ENCODE measurements at regions not wholly inside any gene's neighbourhood (a gene's known extent, or its start where the extent isn't known, plus 50 kb on each side); places are given as distances from the start of the nearest gene placed in this dataset.

DNA sequence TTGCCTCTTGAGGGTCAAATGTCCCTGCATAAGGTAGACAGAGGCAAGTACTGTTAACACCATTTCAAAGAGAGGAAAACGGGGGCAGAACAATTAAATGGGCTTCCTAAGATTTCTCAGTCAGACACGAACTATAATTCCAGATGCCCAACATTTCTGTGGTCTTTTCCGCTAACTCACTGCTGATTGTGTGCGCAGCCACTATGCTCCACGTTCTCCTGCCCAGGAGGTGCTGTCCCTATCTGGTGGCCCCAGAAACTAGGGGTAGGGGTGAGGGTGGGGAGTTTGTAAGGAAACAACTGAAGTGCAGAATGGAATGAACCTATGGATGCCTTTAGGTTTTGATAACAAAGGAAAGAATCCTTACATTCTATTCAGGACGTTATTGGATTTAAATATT, 86.1 kb upstream of the BACH2 start:
- H3K4me1 ChIP-seq, result no peaks in the 10 kb centered on the region
- DNase-seq, result no peak
- Mint-ChIP-seq H3K27ac (ENCODE audit: unreplicated experiment) (no peak overlapping the region), H3K36me3 (ENCODE audit: insufficient read depth, unreplicated experiment) (no peaks in the 10 kb centered on the region), H3K27me3 (ENCODE audit: insufficient read depth, unreplicated experiment) (peaks cover 13% of the 10 kb centered on the region), H3K4me3 (ENCODE audit: unreplicated experiment) (no peak overlapping the region), H3K9me3 (ENCODE audit: unreplicated experiment) (no peaks in the 10 kb centered on the region), H3K4me1 (ENCODE audit: low read depth, unreplicated experiment) (no peaks in the 10 kb centered on the region)
- BruUV-seq (replicated peaks), result no TSS peak
- ChIA-PET POLR2A (no interaction called here), CTCF (no interaction called here)
- TF ChIP-seq, protein P1, sequence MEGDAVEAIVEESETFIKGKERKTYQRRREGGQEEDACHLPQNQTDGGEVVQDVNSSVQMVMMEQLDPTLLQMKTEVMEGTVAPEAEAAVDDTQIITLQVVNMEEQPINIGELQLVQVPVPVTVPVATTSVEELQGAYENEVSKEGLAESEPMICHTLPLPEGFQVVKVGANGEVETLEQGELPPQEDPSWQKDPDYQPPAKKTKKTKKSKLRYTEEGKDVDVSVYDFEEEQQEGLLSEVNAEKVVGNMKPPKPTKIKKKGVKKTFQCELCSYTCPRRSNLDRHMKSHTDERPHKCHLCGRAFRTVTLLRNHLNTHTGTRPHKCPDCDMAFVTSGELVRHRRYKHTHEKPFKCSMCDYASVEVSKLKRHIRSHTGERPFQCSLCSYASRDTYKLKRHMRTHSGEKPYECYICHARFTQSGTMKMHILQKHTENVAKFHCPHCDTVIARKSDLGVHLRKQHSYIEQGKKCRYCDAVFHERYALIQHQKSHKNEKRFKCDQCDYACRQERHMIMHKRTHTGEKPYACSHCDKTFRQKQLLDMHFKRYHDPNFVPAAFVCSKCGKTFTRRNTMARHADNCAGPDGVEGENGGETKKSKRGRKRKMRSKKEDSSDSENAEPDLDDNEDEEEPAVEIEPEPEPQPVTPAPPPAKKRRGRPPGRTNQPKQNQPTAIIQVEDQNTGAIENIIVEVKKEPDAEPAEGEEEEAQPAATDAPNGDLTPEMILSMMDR (IDR thresholded peaks at IDR 0.05; ENCODE audit: insufficient read depth in 1 of 2, low read depth in 1 of 2, low read length in 1 of 2, severe bottlenecking in 1 of 2, unreplicated experiment in 1 of 2), result no peak
- no peaks in the 10 kb centered on the region for H3K9me3 ChIP-seq
- no peak overlapping the region for H3K4me3 ChIP-seq (ENCODE audit: low read depth, low read length)
- H3K27me3 ChIP-seq (replicated peaks; ENCODE audit: control insufficient read depth, insufficient read depth, low read length), result no peaks in the 10 kb centered on the region; the same call in 1 of the 2 replicates
- no peaks in the 10 kb centered on the region for H3K36me3 ChIP-seq (ENCODE audit: control insufficient read depth, insufficient read depth, low read length)
- intact Hi-C loops (cut with micrococcal nuclease; ENCODE audit: unreplicated experiment), result no loop called here

DNA sequence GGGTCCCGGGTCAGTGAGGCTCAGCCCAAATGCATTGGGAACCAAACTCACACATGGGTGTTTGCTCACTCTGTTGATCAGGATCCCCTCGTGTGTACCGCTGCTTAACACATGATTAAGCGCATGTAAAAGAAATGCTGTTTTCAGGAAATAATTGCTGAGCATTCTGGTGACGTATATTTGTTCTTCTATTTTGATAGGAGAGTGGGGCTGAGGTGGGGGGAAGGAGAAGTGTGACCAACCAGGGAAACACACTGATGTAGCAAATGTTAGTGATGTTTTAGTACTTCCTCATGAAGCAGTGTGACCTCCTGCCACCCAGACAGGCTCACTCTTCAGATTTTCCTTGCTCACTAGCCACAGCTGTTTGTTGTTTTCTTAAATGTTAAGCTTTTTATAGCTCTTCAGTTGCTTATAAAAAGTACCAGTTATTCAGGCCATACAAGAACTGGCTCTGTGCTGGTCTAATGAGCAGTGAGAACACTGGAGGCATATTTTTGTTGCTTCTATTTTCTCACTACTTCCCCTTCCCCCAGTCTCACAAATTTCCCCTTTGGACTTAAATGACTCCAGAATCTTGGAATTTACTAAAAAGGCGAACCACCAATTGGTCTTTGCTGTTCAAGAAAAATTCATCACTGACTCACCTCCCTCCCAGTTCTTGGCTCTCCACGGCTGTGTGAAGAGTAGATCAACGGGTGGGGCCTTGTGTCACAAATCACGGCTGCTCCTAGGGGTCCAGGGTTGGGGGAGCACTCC, 79.2 kb upstream of the BACH2 start:
- CTCF ChIA-PET, result no interaction called here
- TF ChIP-seq, protein P1 (IDR thresholded peaks at IDR 0.05; ENCODE audit: insufficient read depth in 1 of 2, low read depth in 1 of 2, low read length in 1 of 2, severe bottlenecking in 1 of 2, unreplicated experiment in 1 of 2), result no peak
- POLR2A ChIA-PET, result no interaction called here
- no peaks in the 10 kb centered on the region for H3K4me1 ChIP-seq
- intact Hi-C loops (cut with micrococcal nuclease; ENCODE audit: unreplicated experiment), result no loop called here
- no peaks in the 10 kb centered on the region for H3K9me3 ChIP-seq
- DNase-seq, result no peak
- Mint-ChIP-seq H3K4me1 (ENCODE audit: low read depth, unreplicated experiment) (no peaks in the 10 kb centered on the region), H3K27ac (ENCODE audit: unreplicated experiment) (no peak overlapping the region), H3K27me3 (ENCODE audit: insufficient read depth, unreplicated experiment) (peaks cover 2% of the 10 kb centered on the region), H3K9me3 (ENCODE audit: unreplicated experiment) (no peaks in the 10 kb centered on the region), H3K4me3 (ENCODE audit: unreplicated experiment) (no peak overlapping the region), H3K36me3 (ENCODE audit: insufficient read depth, unreplicated experiment) (no peaks in the 10 kb centered on the region)
- H3K36me3 ChIP-seq (ENCODE audit: control insufficient read depth, insufficient read depth, low read length), result no peaks in the 10 kb centered on the region
- no peak overlapping the region for H3K4me3 ChIP-seq (ENCODE audit: low read depth, low read length)
- H3K27me3 ChIP-seq (replicated peaks; ENCODE audit: control insufficient read depth, insufficient read depth, low read length), result no peaks in the 10 kb centered on the region
- BruUV-seq (replicated peaks), result no TSS peak

DNA sequence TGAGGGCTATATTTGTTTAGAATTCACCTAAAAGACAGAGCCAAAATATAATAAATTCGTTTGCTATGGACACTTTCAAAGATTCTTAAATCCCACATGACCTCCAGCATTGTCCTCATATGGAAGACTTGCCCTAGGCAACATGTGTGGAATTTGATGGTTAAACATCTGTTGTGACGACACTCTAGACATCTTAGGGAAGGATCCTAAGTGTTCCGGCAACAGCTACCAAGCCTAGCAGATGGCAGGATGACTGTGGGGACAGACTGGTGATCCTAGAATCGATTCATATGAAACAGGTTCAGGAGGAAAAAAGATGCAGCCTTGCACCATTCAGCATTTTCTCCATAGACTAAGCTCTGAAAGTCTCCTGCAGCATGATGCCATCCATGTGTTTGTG, 77.6 kb upstream of the BACH2 start:
- Histone ChIP-seq H3K27me3 (replicated peaks; ENCODE audit: control insufficient read depth, insufficient read depth, low read length) (no peaks in the 10 kb centered on the region), H3K36me3 (ENCODE audit: control insufficient read depth, insufficient read depth, low read length) (no peaks in the 10 kb centered on the region), H3K9me3 (no peaks in the 10 kb centered on the region), H3K4me3 (ENCODE audit: low read depth, low read length) (no peak overlapping the region), H3K4me1 (peaks cover 6% of the 10 kb centered on the region; the same call in 1 of the 2 replicates)
- H3K27ac Mint-ChIP-seq (ENCODE audit: unreplicated experiment), result no peak overlapping the region
- no TSS peak for BruUV-seq (replicated peaks)
- intact Hi-C loops (cut with micrococcal nuclease; ENCODE audit: unreplicated experiment), result no loop called here
- TF ChIP-seq, protein P1 (IDR thresholded peaks at IDR 0.05; ENCODE audit: insufficient read depth in 1 of 2, low read depth in 1 of 2, low read length in 1 of 2, severe bottlenecking in 1 of 2, unreplicated experiment in 1 of 2), result no peak
- POLR2A ChIA-PET, result no interaction called here
- peaks cover under 1% of the 10 kb centered on the region for H3K27me3 Mint-ChIP-seq (ENCODE audit: insufficient read depth, unreplicated experiment)
- H3K4me1 Mint-ChIP-seq (ENCODE audit: low read depth, unreplicated experiment), result peaks cover 6% of the 10 kb centered on the region
- no peak overlapping the region for H3K4me3 Mint-ChIP-seq (ENCODE audit: unreplicated experiment)
- H3K36me3 Mint-ChIP-seq (ENCODE audit: insufficient read depth, unreplicated experiment), result no peaks in the 10 kb centered on the region
- DNase-seq, result no peak
- H3K9me3 Mint-ChIP-seq (ENCODE audit: unreplicated experiment), result no peaks in the 10 kb centered on the region
- CTCF ChIA-PET, result no interaction called here

Data from Caco-2 (cell line).